Neural cell (in vitro differentiated cells): ENCODE measurements at regions not wholly inside any gene's neighbourhood (a gene's known extent, or its start where the extent isn't known, plus 50 kb on each side); places are given as distances from the start of the nearest gene placed in this dataset.
"Not testable (repeated sequence)": the region's sequence is repeated elsewhere in the genome, so short reads cannot be mapped to it uniquely, and the experiment has no call there.

ENCODE experiments used
- H2AFZ ChIP-seq: fragments of 200-600, 300-800 bp; sonication (generic), shearing (Covaris generic); 2 replicates; pipeline ENCODE4 v1.6.0; 2014; ENCODE audit warnings: low read depth, mild to moderate bottlenecking, antibody characterized with exemption, low read length, moderate library complexity
- H3F3A ChIP-seq: fragments of 200-600 bp; shearing (Covaris generic); 2 replicates; pipeline ENCODE4 v1.6.1; 2016; ENCODE audit warnings: mild to moderate bottlenecking, moderate library complexity, mixed read lengths, antibody characterized with exemption, low read length; ENCODE audit not compliant: insufficient read depth, poor library complexity, severe bottlenecking
- H3K27ac ChIP-seq: fragments of 200-600, 300-800 bp; sonication (generic), shearing (Covaris generic); 2 replicates; pipeline ENCODE4 v1.5.1; 2014; ENCODE audit warnings: mild to moderate bottlenecking, low read length, moderate library complexity
- H3K27me3 ChIP-seq: fragments of 300-800, 200-600 bp; sonication (generic), shearing (Covaris generic); 2 replicates; pipeline ENCODE4 v1.6.0; 2014; ENCODE audit warnings: mild to moderate bottlenecking, low read depth, low read length, moderate library complexity; ENCODE audit not compliant: insufficient read depth
- H3K36me3 ChIP-seq: fragments of 300-800, 200-600 bp; sonication (generic), shearing (Covaris generic); 2 replicates; pipeline ENCODE4 v1.5.1; 2014; ENCODE audit warnings: mild to moderate bottlenecking, antibody characterized with exemption, low read length, moderate library complexity; ENCODE audit not compliant: insufficient read depth
- H3K4me2 ChIP-seq: fragments of 300-800, 200-600 bp; sonication (generic), shearing (Covaris generic); 2 replicates; pipeline ENCODE4 v1.6.0; 2014; ENCODE audit warnings: mild to moderate bottlenecking, low read length
- H3K4me3 ChIP-seq: fragments of 300-800, 200-600 bp; sonication (generic), shearing (Covaris generic); 2 replicates; pipeline ENCODE4 v1.5.1; 2014; ENCODE audit warnings: mild to moderate bottlenecking, low read length, moderate library complexity
- H3K79me2 ChIP-seq: fragments of 200-600 bp; shearing (Covaris generic); replicated peaks from 2 replicates; pipeline ENCODE4 v1.6.0; 2014; ENCODE audit warnings: mild to moderate bottlenecking, low read length, moderate library complexity; ENCODE audit not compliant: insufficient read depth
- H3K9ac ChIP-seq: fragments of 300-800, 200-600 bp; sonication (generic), shearing (Covaris generic); 2 replicates; pipeline ENCODE4 v1.6.1; 2016; ENCODE audit warnings: mild to moderate bottlenecking, low read length, mixed read lengths
- H3K9me2 ChIP-seq: fragments of 200-600 bp; shearing (Covaris generic); 2 replicates; pipeline ENCODE4 v1.6.1; 2016; ENCODE audit warnings: mild to moderate bottlenecking, low read length, mixed read lengths; ENCODE audit not compliant: insufficient read depth
- H3K9me3 ChIP-seq: fragments of 200-600, 300-800 bp; sonication (generic), shearing (Covaris generic); 2 replicates; pipeline ENCODE4 v1.6.1; 2016; ENCODE audit warnings: mild to moderate bottlenecking, mixed run types, low read length, moderate library complexity, mixed read lengths
- H4K20me1 ChIP-seq: fragments of 200-600 bp; shearing (Covaris generic); 2 replicates; pipeline ENCODE4 v1.6.1; 2016; ENCODE audit warnings: mild to moderate bottlenecking, mixed run types; ENCODE audit not compliant: insufficient read depth
- EP300 ChIP-seq: fragments of 450-650 bp; conservative IDR thresholded peaks from 2 replicates; pipeline ENCODE4 v1.6.1; 2014; ENCODE audit warnings: antibody characterized with exemption, mild to moderate bottlenecking, moderate library complexity; ENCODE audit not compliant: poor library complexity, severe bottlenecking
- EZH2 ChIP-seq: fragments of 200-600, 300-800 bp; shearing (Covaris generic), sonication (generic); IDR thresholded peaks from 2 replicates; pipeline ENCODE4 v1.6.1; 2014; ENCODE audit warnings: antibody characterized with exemption, low read length, borderline replicate concordance, mild to moderate bottlenecking; ENCODE audit not compliant: insufficient read depth, poor library complexity, severe bottlenecking
- MXI1 ChIP-seq: fragments of 450-650 bp; conservative IDR thresholded peaks from 2 replicates; pipeline ENCODE4 v1.6.1; 2014; ENCODE audit warnings: antibody characterized with exemption, mild to moderate bottlenecking; ENCODE audit not compliant: poor library complexity, severe bottlenecking
- POLR2AphosphoS5 ChIP-seq: IDR thresholded peaks from 2 replicates; pipeline ENCODE4 v1.6.1; 2012
- RAD21 ChIP-seq: fragments of 450-650 bp; conservative IDR thresholded peaks from 2 replicates; pipeline ENCODE4 v1.6.1; 2014; ENCODE audit warnings: antibody characterized with exemption, mild to moderate bottlenecking, moderate library complexity
- SMC3 ChIP-seq: fragments of 450-650 bp; conservative IDR thresholded peaks from 2 replicates; pipeline ENCODE4 v1.6.1; 2014; ENCODE audit warnings: antibody characterized with exemption, mild to moderate bottlenecking, moderate library complexity; ENCODE audit not compliant: poor library complexity
- TAF1 ChIP-seq: IDR thresholded peaks from 2 replicates; pipeline ENCODE4 v1.6.1; 2012; ENCODE audit warnings: low read depth
- TF ChIP-seq, protein P1 (sequence below): IDR thresholded peaks from 2 replicates; pipeline ENCODE4 v1.6.1; 2012; ENCODE audit warnings: borderline replicate concordance
- TF ChIP-seq, protein P2 (sequence below): fragments of 450-650 bp; IDR thresholded peaks from 2 replicates; pipeline ENCODE4 v1.5.1; 2014; ENCODE audit warnings: antibody characterized with exemption, mild to moderate bottlenecking, moderate library complexity; ENCODE audit not compliant: poor library complexity, severe bottlenecking

DNA sequence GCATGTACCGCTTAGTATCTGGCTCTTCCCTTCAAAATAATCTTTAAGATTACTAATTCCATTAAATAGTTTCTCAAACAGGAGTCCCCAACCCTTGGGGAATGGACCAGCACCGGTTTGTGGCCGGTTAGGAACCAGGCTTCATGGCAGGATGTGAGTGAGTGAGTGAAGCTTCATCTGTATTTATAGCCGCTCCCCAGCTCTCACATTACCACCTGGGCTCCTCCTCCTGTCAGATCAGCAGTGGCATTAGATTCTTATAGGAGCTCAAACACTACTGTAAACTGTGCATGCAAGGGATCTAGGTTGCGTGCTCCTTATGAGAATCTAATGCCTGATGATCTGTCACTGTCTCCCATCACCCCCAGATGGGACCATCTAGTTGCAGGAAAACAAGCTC lies 332.6 kb upstream of the ZNF608 start:
- H3K79me2 ChIP-seq, H3K9me3 ChIP-seq, H3K9me2 ChIP-seq, H4K20me1 ChIP-seq, H3K27ac ChIP-seq, H3K9ac ChIP-seq, H3F3A ChIP-seq, H3K36me3 ChIP-seq, H3K4me2 ChIP-seq, H3K27me3 ChIP-seq, H2AFZ ChIP-seq, H3K4me3 ChIP-seq: not testable (repeated sequence)

DNA sequence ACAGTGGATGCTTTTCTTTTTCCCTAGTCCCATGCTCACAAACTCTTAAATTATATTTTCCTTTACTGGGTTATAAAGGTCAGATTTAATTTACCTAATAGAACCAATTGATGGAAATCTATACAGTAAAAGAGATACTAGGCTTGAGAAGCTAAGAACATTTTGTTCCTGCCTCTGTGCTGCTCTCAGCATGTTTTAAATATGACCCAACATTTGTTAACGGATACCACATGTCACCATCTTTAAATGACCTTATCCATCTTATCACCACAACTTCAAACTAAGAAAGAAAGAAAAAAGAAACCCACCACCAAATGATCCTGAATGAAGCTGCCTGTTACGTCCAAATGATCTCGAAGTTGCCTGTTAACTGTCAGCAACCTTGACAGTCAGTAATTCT lies 334.7 kb upstream of the ZNF608 start:
- no peaks in the 10 kb centered on the region for H4K20me1 ChIP-seq
- TF ChIP-seq EZH2 (no peak), RAD21 (no peak), POLR2AphosphoS5 (no peak), TAF1 (no peak), EP300 (no peak), MXI1 (no peak), SMC3 (no peak)
- TF ChIP-seq, protein P1, sequence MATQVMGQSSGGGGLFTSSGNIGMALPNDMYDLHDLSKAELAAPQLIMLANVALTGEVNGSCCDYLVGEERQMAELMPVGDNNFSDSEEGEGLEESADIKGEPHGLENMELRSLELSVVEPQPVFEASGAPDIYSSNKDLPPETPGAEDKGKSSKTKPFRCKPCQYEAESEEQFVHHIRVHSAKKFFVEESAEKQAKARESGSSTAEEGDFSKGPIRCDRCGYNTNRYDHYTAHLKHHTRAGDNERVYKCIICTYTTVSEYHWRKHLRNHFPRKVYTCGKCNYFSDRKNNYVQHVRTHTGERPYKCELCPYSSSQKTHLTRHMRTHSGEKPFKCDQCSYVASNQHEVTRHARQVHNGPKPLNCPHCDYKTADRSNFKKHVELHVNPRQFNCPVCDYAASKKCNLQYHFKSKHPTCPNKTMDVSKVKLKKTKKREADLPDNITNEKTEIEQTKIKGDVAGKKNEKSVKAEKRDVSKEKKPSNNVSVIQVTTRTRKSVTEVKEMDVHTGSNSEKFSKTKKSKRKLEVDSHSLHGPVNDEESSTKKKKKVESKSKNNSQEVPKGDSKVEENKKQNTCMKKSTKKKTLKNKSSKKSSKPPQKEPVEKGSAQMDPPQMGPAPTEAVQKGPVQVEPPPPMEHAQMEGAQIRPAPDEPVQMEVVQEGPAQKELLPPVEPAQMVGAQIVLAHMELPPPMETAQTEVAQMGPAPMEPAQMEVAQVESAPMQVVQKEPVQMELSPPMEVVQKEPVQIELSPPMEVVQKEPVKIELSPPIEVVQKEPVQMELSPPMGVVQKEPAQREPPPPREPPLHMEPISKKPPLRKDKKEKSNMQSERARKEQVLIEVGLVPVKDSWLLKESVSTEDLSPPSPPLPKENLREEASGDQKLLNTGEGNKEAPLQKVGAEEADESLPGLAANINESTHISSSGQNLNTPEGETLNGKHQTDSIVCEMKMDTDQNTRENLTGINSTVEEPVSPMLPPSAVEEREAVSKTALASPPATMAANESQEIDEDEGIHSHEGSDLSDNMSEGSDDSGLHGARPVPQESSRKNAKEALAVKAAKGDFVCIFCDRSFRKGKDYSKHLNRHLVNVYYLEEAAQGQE: no peak
- TF ChIP-seq, protein P2, sequence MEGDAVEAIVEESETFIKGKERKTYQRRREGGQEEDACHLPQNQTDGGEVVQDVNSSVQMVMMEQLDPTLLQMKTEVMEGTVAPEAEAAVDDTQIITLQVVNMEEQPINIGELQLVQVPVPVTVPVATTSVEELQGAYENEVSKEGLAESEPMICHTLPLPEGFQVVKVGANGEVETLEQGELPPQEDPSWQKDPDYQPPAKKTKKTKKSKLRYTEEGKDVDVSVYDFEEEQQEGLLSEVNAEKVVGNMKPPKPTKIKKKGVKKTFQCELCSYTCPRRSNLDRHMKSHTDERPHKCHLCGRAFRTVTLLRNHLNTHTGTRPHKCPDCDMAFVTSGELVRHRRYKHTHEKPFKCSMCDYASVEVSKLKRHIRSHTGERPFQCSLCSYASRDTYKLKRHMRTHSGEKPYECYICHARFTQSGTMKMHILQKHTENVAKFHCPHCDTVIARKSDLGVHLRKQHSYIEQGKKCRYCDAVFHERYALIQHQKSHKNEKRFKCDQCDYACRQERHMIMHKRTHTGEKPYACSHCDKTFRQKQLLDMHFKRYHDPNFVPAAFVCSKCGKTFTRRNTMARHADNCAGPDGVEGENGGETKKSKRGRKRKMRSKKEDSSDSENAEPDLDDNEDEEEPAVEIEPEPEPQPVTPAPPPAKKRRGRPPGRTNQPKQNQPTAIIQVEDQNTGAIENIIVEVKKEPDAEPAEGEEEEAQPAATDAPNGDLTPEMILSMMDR: no peak
- no peaks in the 10 kb centered on the region for H3K9me3 ChIP-seq
- no peak overlapping the region for H3K4me3 ChIP-seq
- no peak overlapping the region for H2AFZ ChIP-seq
- H3K27ac ChIP-seq: no peak overlapping the region
- H3K79me2 ChIP-seq: no peaks in the 10 kb centered on the region
- no peaks in the 10 kb centered on the region for H3K36me3 ChIP-seq
- H3F3A ChIP-seq: no peaks in the 10 kb centered on the region
- no peaks in the 10 kb centered on the region for H3K27me3 ChIP-seq
- H3K4me2 ChIP-seq: no peak overlapping the region
- H3K9ac ChIP-seq: no peak overlapping the region
- no peaks in the 10 kb centered on the region for H3K9me2 ChIP-seq

DNA sequence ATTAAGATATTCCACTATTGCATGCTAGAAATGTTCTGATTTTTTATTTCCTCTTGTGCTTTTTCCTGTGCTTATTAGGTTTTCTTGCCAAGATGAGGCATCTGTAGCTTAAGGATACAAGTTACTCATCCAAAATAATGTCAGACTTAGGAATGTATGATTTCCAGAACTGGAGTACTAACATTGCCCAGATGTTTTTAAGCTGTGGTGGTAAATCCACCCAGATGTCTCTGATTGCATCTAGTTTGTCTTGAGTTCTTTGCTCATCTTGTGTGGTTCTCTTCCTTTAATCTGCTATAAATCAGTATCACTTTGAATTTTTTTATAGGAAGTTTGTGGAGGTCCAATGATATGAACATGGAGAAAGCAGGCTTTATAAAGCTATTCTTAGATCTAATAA lies 337.5 kb upstream of the ZNF608 start:
- Histone ChIP-seq H3K36me3 (no peaks in the 10 kb centered on the region), H3K9me3 (no peaks in the 10 kb centered on the region), H4K20me1 (no peaks in the 10 kb centered on the region), H3K9ac (no peak overlapping the region), H2AFZ (no peak overlapping the region), H3K27me3 (no peaks in the 10 kb centered on the region), H3K79me2 (no peaks in the 10 kb centered on the region), H3F3A (no peaks in the 10 kb centered on the region), H3K4me2 (no peak overlapping the region), H3K27ac (no peak overlapping the region), H3K9me2 (no peaks in the 10 kb centered on the region), H3K4me3 (no peak overlapping the region)
- TF ChIP-seq, protein P2: no peak
- TF ChIP-seq RAD21: no peak
- TF ChIP-seq TAF1: no peak
- no peak for TF ChIP-seq POLR2AphosphoS5
- TF ChIP-seq, protein P1: no peak
- TF ChIP-seq EP300: no peak
